GM23338 (cell line): ENCODE measurements at regions not wholly inside any gene's neighbourhood (a gene's known extent, or its start where the extent isn't known, plus 50 kb on each side); places are given as distances from the start of the nearest gene placed in this dataset.
A peak's percentile ranks its signal among the peaks of the same experiment; 100 is the strongest.

Experiments used
- ATAC-seq: fragments of 200-7000 bp; cut with Tn5 transposase; 3 replicates; pipeline ENCODE4 v1.9.1; 2020
- DNase-seq: peaks from one replicate; pipeline ENCODE4 v3.0.0-alpha.2; 2015; ENCODE audit warnings: low spot score
- H2AFZ ChIP-seq: fragments of 200-600 bp; sonication (generic); 2 replicates; pipeline ENCODE4 v1.8.0; 2016; ENCODE audit warnings: antibody characterized with exemption, mild to moderate bottlenecking, moderate library complexity
- H3F3A ChIP-seq: fragments of 200-600 bp; sonication (generic); replicated peaks from 2 replicates; pipeline ENCODE4 v1.8.0; 2017; ENCODE audit warnings: antibody characterized with exemption, mixed run types, low read depth
- H3K27ac ChIP-seq: fragments of 200-600 bp; sonication (generic); 2 replicates; pipeline ENCODE4 v1.6.1; 2016; ENCODE audit warnings: low read depth
- H3K27me3 ChIP-seq: fragments of 200-600 bp; sonication (generic); 2 replicates; pipeline ENCODE4 v1.8.0; 2016; ENCODE audit warnings: mild to moderate bottlenecking, mixed run types, moderate library complexity; ENCODE audit not compliant: insufficient read depth
- H3K36me3 ChIP-seq: fragments of 200-600 bp; sonication (generic); 2 replicates; pipeline ENCODE4 v1.8.0; 2016; ENCODE audit warnings: mild to moderate bottlenecking; ENCODE audit not compliant: insufficient read depth
- H3K4me1 ChIP-seq: fragments of 200-600 bp; sonication (generic); 2 replicates; pipeline ENCODE4 v1.8.0; 2016; ENCODE audit warnings: mild to moderate bottlenecking, moderate library complexity; ENCODE audit not compliant: insufficient read depth
- H3K4me2 ChIP-seq: fragments of 200-600 bp; sonication (generic); 2 replicates; pipeline ENCODE4 v1.7.1; 2017; ENCODE audit warnings: mixed run types
- H3K4me3 ChIP-seq: fragments of 200-600 bp; sonication (generic); 2 replicates; pipeline ENCODE4 v1.6.1; 2016; ENCODE audit warnings: mixed run types
- H3K79me2 ChIP-seq: fragments of 200-600 bp; sonication (generic); replicated peaks from 2 replicates; pipeline ENCODE4 v1.8.0; 2017; ENCODE audit warnings: mild to moderate bottlenecking; ENCODE audit not compliant: insufficient read depth
- H3K9me2 ChIP-seq: fragments of 200-600 bp; sonication (generic); 2 replicates; pipeline ENCODE4 v1.8.0; 2017; ENCODE audit not compliant: insufficient read depth
- H4K20me1 ChIP-seq: fragments of 200-600 bp; sonication (generic); replicated peaks from 2 replicates; pipeline ENCODE4 v1.8.0; 2017; ENCODE audit warnings: mild to moderate bottlenecking; ENCODE audit not compliant: insufficient read depth
- H3K27ac Mint-ChIP-seq: 2 replicates; pipeline ENCODE4 v1.8.0; 2020; ENCODE audit warnings: inconsistent platforms, mild to moderate bottlenecking, moderate library complexity, mixed read lengths
- H3K27me3 Mint-ChIP-seq: 3 replicates; pipeline ENCODE4 v1.8.0; 2022; ENCODE audit warnings: low read depth, mild to moderate bottlenecking, moderate library complexity, mixed read lengths, inconsistent platforms; ENCODE audit not compliant: insufficient read depth, poor library complexity
- H3K36me3 Mint-ChIP-seq: 3 replicates; pipeline ENCODE4 v1.8.0; 2021; ENCODE audit warnings: low read depth, mild to moderate bottlenecking, inconsistent platforms, moderate library complexity, mixed read lengths
- H3K4me1 Mint-ChIP-seq: 3 replicates; pipeline ENCODE4 v1.8.0; 2020; ENCODE audit warnings: mild to moderate bottlenecking, inconsistent platforms, mixed read lengths
- H3K4me3 Mint-ChIP-seq: 3 replicates; pipeline ENCODE4 v1.8.0; 2021; ENCODE audit warnings: moderate library complexity, mild to moderate bottlenecking, inconsistent platforms, mixed read lengths
- H3K9me3 Mint-ChIP-seq: 3 replicates; pipeline ENCODE4 v1.8.0; 2020; ENCODE audit warnings: moderate library complexity, mild to moderate bottlenecking, inconsistent platforms, mixed read lengths
- CREB1 ChIP-seq: fragments of 250-450 bp; sonication (Bioruptor Pico); IDR thresholded peaks from 2 replicates; pipeline ENCODE4 v1.5.0; 2020; ENCODE audit warnings: low read depth, mild to moderate bottlenecking, moderate library complexity
- CTCF ChIP-seq, 2 experiments: fragments of 200-600 bp in 1 of 2; sonication (generic) in 1 of 2; conservative IDR thresholded peaks; 2 replicates each; pipeline versions ENCODE4 v1.5.1 to v1.6.1; 2016 to 2017; ENCODE audit warnings: antibody characterized with exemption in 2 of 2, low read depth in 2 of 2, mild to moderate bottlenecking in 2 of 2, moderate library complexity in 1 of 2
- POLR2AphosphoS5 ChIP-seq: IDR thresholded peaks from 2 replicates; pipeline ENCODE4 v1.6.1; 2016; ENCODE audit warnings: antibody characterized with exemption, low read depth
- REST ChIP-seq: IDR thresholded peaks from one replicate; pipeline ENCODE4 v1.6.1; 2018; ENCODE audit warnings: antibody characterized with exemption; ENCODE audit not compliant: unreplicated experiment
- STAT1 ChIP-seq: IDR thresholded peaks from one replicate; pipeline ENCODE4 v1.6.1; 2016; ENCODE audit warnings: antibody characterized with exemption; ENCODE audit not compliant: unreplicated experiment
- ZNF114 ChIP-seq: fragments of 250-450 bp; sonication (Bioruptor Pico); IDR thresholded peaks from 2 replicates; pipeline ENCODE4 v1.5.0; 2020; ENCODE audit warnings: mild to moderate bottlenecking, moderate library complexity
- ZNF331 ChIP-seq: fragments of 250-450 bp; sonication (Bioruptor Pico); IDR thresholded peaks from 2 replicates; pipeline ENCODE4 v1.5.0; 2020; ENCODE audit warnings: low read depth, mild to moderate bottlenecking, moderate library complexity

GRCh38 chr4:98793658-98794057 lies 135.2 kb upstream of the TSPAN5 start:
- H3K27ac Mint-ChIP-seq, result peak overlapping the region; percentile 59; the same call in 1 of the 2 replicates
- no peaks in the 10 kb centered on the region for H3K36me3 ChIP-seq
- H3K4me1 ChIP-seq, result peaks cover 17% of the 10 kb centered on the region
- no peak overlapping the region for H3K27ac ChIP-seq
- ATAC-seq (no peak), DNase-seq (no peak)
- no peaks in the 10 kb centered on the region for H4K20me1 ChIP-seq
- peaks cover 2% of the 10 kb centered on the region for H3K27me3 Mint-ChIP-seq
- TF ChIP-seq STAT1 (no peak), REST (no peak), ZNF114 (CRISPR knock-in tag) (no peak), CREB1 (CRISPR knock-in tag) (no peak), ZNF331 (CRISPR knock-in tag) (no peak)
- no peak overlapping the region for H3K4me3 Mint-ChIP-seq
- peaks cover 4% of the 10 kb centered on the region; the same call in 2 of the 3 replicates for H3K9me3 Mint-ChIP-seq
- no peaks in the 10 kb centered on the region for H3K36me3 Mint-ChIP-seq
- H3K4me2 ChIP-seq, result no peak overlapping the region
- no peak overlapping the region for H3K4me3 ChIP-seq
- H3K4me1 Mint-ChIP-seq, result peaks cover 24% of the 10 kb centered on the region
- no peaks in the 10 kb centered on the region for H3K79me2 ChIP-seq
- H3K9me2 ChIP-seq, result peaks cover 4% of the 10 kb centered on the region; the same call in 1 of the 2 replicates
- no peaks in the 10 kb centered on the region for H3F3A ChIP-seq
- H3K27me3 ChIP-seq, result no peaks in the 10 kb centered on the region
- H2AFZ ChIP-seq, result no peak overlapping the region

- H3K4me1 Mint-ChIP-seq, result no peaks in the 10 kb centered on the region
- H3K4me3 ChIP-seq, result no peak overlapping the region
Measured at GRCh38 chr4:98786866-98787265, 128.5 kb upstream of the TSPAN5 start.

More at GRCh38 chr4:98786866-98787265, 128.5 kb upstream of the TSPAN5 start:
- Mint-ChIP-seq H3K27me3 (no peaks in the 10 kb centered on the region), H3K9me3 (peaks cover 4% of the 10 kb centered on the region; the same call in 2 of the 3 replicates), H3K4me3 (no peak overlapping the region), H3K27ac (no peak overlapping the region), H3K36me3 (no peaks in the 10 kb centered on the region)
- no peaks in the 10 kb centered on the region for H3K79me2 ChIP-seq
- ATAC-seq (no peak), DNase-seq (no peak)
- no peaks in the 10 kb centered on the region for H3K9me2 ChIP-seq
- no peaks in the 10 kb centered on the region for H4K20me1 ChIP-seq
- no peaks in the 10 kb centered on the region for H3K4me1 ChIP-seq
- H3K36me3 ChIP-seq, result no peaks in the 10 kb centered on the region
- H3K27me3 ChIP-seq, result no peaks in the 10 kb centered on the region
- H3F3A ChIP-seq, result no peaks in the 10 kb centered on the region
- H3K27ac ChIP-seq, result no peak overlapping the region
- no peak overlapping the region for H3K4me2 ChIP-seq
- H2AFZ ChIP-seq, result peak overlapping the region; percentile 91
- peak; percentile 26 to 43; a peak in 3 of 4 replicates for TF ChIP-seq CTCF (conservative IDR thresholded peaks at IDR 0.05; ENCODE audit: low read depth in 2 of 2)
- no peak for TF ChIP-seq POLR2AphosphoS5
